Ishikawa (cell line): ENCODE measurements at regions not wholly inside any gene's neighbourhood (a gene's known extent, or its start where the extent isn't known, plus 50 kb on each side); places are given as distances from the start of the nearest gene placed in this dataset.

Experiments used
- CEBPB ChIP-seq: IDR thresholded peaks from 2 replicates; pipeline ENCODE4 v1.6.1; 2012
- EGR1 ChIP-seq: IDR thresholded peaks from 2 replicates; pipeline ENCODE4 v1.6.1; 2012
- EP300 ChIP-seq: IDR thresholded peaks from 2 replicates; pipeline ENCODE4 v1.6.1; 2012; ENCODE audit warnings: borderline replicate concordance
- RAD21 ChIP-seq: IDR thresholded peaks from 2 replicates; pipeline ENCODE4 v1.6.1; 2012; ENCODE audit warnings: low read depth
- REST ChIP-seq: IDR thresholded peaks from 2 replicates; pipeline ENCODE4 v1.6.1; 2012; ENCODE audit warnings: low read depth, mild to moderate bottlenecking
- TAF1 ChIP-seq: IDR thresholded peaks from 2 replicates; pipeline ENCODE4 v1.6.1; 2012; ENCODE audit warnings: low read depth, mild to moderate bottlenecking
- TCF12 ChIP-seq: IDR thresholded peaks from 2 replicates; pipeline ENCODE4 v1.6.1; 2012; ENCODE audit warnings: low read depth
- TEAD4 ChIP-seq: IDR thresholded peaks from 2 replicates; pipeline ENCODE4 v1.6.1; 2012
- YY1 ChIP-seq: IDR thresholded peaks from 2 replicates; pipeline ENCODE4 v1.6.1; 2012; ENCODE audit warnings: low read depth
- TF ChIP-seq, protein P1 (sequence below): IDR thresholded peaks from 2 replicates; pipeline ENCODE4 v1.6.1; 2012

- no peak for TF ChIP-seq RAD21
- TF ChIP-seq EGR1 = no peak
- TF ChIP-seq, protein P1, sequence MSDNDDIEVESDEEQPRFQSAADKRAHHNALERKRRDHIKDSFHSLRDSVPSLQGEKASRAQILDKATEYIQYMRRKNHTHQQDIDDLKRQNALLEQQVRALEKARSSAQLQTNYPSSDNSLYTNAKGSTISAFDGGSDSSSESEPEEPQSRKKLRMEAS = no peak
- no peak for TF ChIP-seq REST
- TF ChIP-seq TEAD4 = no peak
- TF ChIP-seq YY1 = no peak
- TF ChIP-seq EP300 = no peak
- TF ChIP-seq CEBPB = no peak
- TF ChIP-seq TAF1 = no peak
- no peak for TF ChIP-seq TCF12
These were observed 73.8 kb upstream of the NEUROD1 start for GRCh38 chr2:181754105-181754504.
